ENCODE measurements at regions not wholly inside any gene's neighbourhood (a gene's known extent, or its start where the extent isn't known, plus 50 kb on each side); places are given as distances from the start of the nearest gene placed in this dataset.
A peak's percentile ranks its signal among the peaks of the same experiment; 100 is the strongest.

DNA sequence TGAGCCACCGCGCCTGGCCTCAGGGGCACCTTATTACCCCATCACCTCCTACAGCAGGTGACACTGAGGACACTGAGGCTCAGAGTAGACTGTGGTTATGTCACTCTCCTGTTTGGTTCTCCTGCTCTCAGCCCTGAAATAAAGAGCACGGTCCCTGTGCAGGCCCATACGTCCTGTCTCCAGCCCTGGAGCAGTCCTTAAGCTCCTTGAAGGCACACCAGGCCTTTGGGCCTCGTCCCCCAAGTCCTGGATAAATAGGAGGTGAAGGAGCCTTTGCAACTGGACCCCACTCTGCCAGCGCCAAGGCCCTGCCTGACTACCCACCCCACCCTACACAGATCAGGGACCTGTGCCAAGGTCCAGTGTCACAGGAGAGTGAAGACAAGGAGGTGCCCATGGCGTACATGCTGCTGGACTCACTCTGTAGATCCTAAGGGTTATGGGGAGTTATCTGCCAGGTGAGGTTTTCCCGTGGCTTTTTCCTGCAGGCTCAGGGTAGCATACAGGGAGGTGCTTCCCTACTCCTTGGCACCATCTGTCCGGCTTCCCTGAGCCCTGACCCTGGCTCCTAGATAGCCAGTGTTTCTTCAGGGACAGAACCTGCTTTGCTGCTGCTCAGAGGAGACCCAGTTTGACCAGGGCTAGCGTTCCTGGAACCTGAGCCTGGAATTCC lies 253.2 kb downstream of the SEC14L1 start:
- Mint-ChIP-seq H3K36me3 (no peaks in the 10 kb centered on the region), H3K27me3 (no peaks in the 10 kb centered on the region), H3K4me1 (peaks cover 44 to 93% (median 83%) of the 10 kb centered on the region in 4 donors), H3K4me3 (peak overlapping the region in 1 of 10 donors; percentile 45), H3K9me3 (no peaks in the 10 kb centered on the region), H3K27ac (peak overlapping the region in 9 of 10 donors; percentile 29 to 89 (median 66))
- POLR2A ChIA-PET: interaction anchor here (1.2 to 67.2 kb wide), 4 partner anchors 12 to 39 kb away, joined by 6 to 5369 read pairs (median 76); no protein-coding TSS in a partner anchor
- ATAC-seq (no peak), DNase-seq (no peak)

DNA sequence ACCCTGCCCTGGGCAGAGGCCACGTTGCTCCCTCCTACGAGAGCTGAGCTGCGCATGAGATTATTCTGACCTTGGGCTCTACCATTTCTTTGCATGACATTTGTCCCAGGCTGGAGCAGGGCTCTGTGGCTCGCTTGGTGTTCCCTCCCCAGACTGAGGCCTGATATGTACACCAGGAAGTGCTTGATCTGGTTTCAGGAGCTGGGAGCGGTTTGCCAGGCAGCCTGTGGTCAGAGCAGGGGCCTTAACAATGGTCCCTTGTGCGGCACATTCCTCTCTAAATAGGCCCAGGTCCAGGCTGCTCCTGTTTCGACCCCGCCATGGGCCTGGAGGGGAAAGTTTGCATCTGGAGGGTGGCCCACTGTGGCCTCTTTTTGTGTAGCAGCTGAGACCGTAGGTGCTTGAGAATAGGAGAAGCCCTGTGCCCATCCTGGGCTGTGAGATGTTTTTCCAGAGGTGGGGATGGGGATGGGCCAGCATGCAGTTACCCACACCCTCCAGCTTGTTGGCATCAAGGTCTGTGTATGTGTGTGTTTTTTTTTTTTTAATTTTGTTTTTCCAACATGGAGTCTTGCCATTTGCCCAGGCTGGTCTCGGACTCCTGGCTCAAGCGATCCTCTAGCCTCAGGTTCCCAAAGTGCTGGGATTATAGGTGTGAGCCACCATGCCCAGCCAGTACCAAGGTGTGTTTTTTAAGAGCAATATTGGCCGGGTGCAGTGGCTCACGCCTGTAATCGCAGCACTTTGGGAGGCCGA lies 253.9 kb downstream of the SEC14L1 start:
- POLR2A ChIA-PET: interaction anchor here (1.2 to 67.2 kb wide), 2 partner anchors 20 to 38 kb away, joined by 9 to 5369 read pairs; no protein-coding TSS in a partner anchor
- H3K4me1 Mint-ChIP-seq: peaks cover 43 to 93% (median 83%) of the 10 kb centered on the region in 4 donors
- H3K27ac Mint-ChIP-seq: peak overlapping the region; percentile 43 to 89 (median 62)
- no peaks in the 10 kb centered on the region for H3K36me3 Mint-ChIP-seq
- H3K27me3 Mint-ChIP-seq: no peaks in the 10 kb centered on the region
- no peak for DNase-seq
- no peaks in the 10 kb centered on the region for H3K9me3 Mint-ChIP-seq
- H3K4me3 Mint-ChIP-seq: no peak overlapping the region
- ATAC-seq: no peak

DNA sequence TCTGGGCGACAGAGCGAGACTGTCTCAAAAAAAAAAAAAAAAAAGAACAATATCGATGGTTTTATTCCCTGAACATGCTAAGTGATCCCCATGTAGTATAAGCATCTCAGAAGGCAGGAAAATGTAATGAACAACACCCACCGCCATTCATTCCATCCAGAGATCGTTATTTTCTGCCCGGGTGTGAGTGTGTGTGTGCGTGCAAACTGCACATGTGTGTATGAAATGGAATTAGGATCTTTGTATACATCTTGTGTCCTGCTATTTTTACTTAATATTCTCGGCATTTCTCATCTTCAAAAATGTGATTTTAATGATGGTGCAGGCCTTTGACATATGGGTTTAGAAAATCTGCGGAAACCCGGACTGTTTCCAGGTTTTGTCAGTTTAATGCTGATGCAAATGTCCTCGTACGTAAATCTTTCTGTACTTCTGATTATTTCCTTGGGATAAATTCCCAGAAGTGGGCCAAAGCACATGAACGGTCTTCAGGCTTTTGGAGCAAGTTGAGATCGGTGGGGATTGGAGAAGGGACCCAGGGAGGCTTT lies 254.8 kb downstream of the SEC14L1 start:
- POLR2A ChIA-PET: interaction anchor here (67.2 to 74.5 kb wide), 2 partner anchors 18 to 37 kb away, joined by 5369 read pairs; no protein-coding TSS in a partner anchor
- H3K4me3 Mint-ChIP-seq: peak overlapping the region in 1 of 10 donors; percentile 26
- peak overlapping the region in 5 of 10 donors; percentile 46 to 86 (median 71) for H3K27ac Mint-ChIP-seq
- no peaks in the 10 kb centered on the region for H3K9me3 Mint-ChIP-seq
- H3K4me1 Mint-ChIP-seq: peaks cover 50 to 97% (median 87%) of the 10 kb centered on the region in 4 donors
- ATAC-seq (no peak), DNase-seq (no peak)
- H3K27me3 Mint-ChIP-seq: no peaks in the 10 kb centered on the region
- peaks cover 0 to 2% (median 0%) of the 10 kb centered on the region in 3 donors for H3K36me3 Mint-ChIP-seq

DNA sequence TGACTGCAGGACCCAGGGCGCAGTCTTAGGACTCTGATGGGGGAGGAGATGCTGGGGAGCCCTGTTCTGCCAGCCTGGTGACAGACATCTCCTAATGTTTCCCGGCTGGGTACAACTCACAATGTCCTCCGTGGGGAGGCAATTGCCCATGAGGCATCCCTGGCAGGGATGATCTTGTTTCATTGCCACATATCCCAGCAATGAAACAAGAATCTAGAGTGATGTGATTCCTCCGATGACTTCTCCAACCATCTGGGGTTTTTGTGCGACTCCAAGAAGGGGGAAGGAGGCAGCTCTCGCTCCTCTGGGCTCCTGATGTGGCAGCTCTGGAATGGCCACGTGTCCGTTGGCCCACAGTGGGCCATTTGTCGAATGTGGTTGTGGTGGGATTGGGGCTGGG lies 255.8 kb downstream of the SEC14L1 start:
- POLR2A ChIA-PET: interaction anchor here (1.0 to 74.5 kb wide), 3 partner anchors 17 to 36 kb away, joined by 3 to 5369 read pairs (median 5369); no protein-coding TSS in a partner anchor
- H3K4me3 Mint-ChIP-seq: no peak overlapping the region
- DNase-seq (no peak), ATAC-seq (no peak)
- peaks cover 50 to 96% (median 87%) of the 10 kb centered on the region in 4 donors for H3K4me1 Mint-ChIP-seq
- peaks cover 0 to 6% (median 0%) of the 10 kb centered on the region in 3 donors for H3K36me3 Mint-ChIP-seq
- H3K9me3 Mint-ChIP-seq: no peaks in the 10 kb centered on the region
- peak overlapping the region in 7 of 10 donors; percentile 29 to 72 (median 60) for H3K27ac Mint-ChIP-seq
- H3K27me3 Mint-ChIP-seq: no peaks in the 10 kb centered on the region

DNA sequence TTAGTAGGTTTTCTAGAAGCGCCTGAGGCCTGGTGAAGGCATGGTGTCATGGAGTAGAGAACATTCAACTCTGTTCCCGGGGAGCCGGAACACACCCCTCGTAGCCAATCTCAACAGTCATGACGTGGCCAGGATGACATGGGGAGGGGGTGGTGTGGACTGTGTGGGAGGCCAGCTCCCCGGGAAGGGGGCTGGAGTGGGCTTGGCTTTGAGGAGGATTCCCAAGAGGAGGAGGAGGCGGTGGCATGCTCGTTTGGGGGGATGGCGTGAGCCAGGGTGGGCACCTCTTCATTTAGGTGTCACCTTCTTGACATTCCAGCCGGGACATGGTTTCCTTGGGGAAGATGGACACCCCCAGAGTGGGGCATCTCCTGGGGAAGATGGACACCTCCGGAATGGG lies 257.5 kb downstream of the SEC14L1 start:
- peaks cover 0 to 19% (median 0%) of the 10 kb centered on the region in 3 donors for H3K36me3 Mint-ChIP-seq
- no peaks in the 10 kb centered on the region for H3K27me3 Mint-ChIP-seq
- H3K4me1 Mint-ChIP-seq: peaks cover 51 to 96% (median 86%) of the 10 kb centered on the region in 4 donors
- ATAC-seq: no peak
- H3K9me3 Mint-ChIP-seq: no peaks in the 10 kb centered on the region
- POLR2A ChIA-PET: interaction anchor here (0.5 to 74.5 kb wide), 7 partner anchors 15 to 394 kb away, joined by 3 to 5369 read pairs (median 55); no protein-coding TSS in a partner anchor
- peak overlapping the region in 6 of 10 donors; percentile 28 to 98 (median 66) for H3K4me3 Mint-ChIP-seq
- DNase-seq: no peak
- H3K27ac Mint-ChIP-seq: peak overlapping the region; percentile 62 to 98 (median 92)

DNA sequence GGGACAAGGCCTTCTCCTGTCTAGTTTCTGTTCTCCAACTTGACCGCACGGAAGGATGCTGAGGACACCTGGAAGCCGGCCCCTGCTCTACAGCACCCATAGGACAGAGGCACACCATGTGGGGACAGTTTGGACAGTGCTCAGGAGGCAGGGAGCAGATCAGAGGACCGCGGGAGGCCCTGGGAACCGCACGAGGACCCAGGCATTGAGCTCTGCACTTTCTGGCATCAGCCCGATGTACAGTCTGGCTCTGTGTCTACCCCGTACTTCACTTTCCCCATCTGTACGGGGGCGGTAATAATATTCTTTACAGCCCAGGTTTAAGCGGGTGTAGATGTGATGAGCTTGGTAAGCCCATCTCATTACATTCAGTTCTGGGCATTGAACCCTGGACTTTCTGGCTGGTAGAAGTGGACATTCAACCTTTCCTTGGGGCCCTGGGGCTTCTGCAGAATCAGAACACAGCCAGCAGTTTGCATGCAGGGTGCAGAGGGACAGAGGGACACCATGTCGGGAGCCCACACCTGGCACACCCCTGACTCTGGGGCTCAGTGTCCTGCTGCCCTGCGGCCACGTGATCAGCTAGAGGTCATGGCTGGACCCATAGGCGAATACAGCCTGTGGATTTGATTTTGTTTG lies 258.7 kb downstream of the SEC14L1 start:
- POLR2A ChIA-PET: interaction anchor here (0.6 to 74.5 kb wide), 9 partner anchors 14 to 96 kb away, joined by 3 to 5369 read pairs (median 26); no protein-coding TSS in a partner anchor
- H3K4me3 Mint-ChIP-seq: peak overlapping the region in 9 of 10 donors; percentile 24 to 98 (median 89)
- H3K27ac Mint-ChIP-seq: peak overlapping the region; percentile 93 to 98 (median 95)
- H3K9me3 Mint-ChIP-seq: no peaks in the 10 kb centered on the region
- DNase-seq: no peak
- no peak for ATAC-seq
- H3K36me3 Mint-ChIP-seq: peaks cover 0 to 26% (median 0%) of the 10 kb centered on the region in 3 donors
- peaks cover 55 to 97% (median 88%) of the 10 kb centered on the region in 4 donors for H3K4me1 Mint-ChIP-seq
- H3K27me3 Mint-ChIP-seq: no peaks in the 10 kb centered on the region

DNA sequence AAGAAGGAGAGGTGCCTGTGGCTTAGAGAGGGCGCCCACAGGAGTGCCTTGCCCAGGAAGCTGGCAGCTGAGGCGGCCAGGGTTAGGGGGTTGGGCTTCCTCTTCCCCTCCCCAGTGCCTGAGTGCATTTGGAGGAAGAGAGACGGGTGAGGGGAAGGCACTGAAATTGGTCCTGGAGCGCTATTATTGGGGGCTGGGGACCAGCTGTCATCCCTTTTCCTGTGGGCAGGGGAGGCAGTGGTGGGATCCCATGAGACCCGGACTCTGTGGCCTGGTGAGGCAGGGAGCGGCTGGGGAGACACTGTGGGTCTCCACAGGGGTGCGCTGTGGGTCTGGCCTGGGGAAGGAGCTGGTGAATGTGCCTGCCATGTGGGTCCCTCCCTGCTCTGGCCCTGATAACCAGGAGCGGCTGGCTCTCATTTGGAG lies 259.7 kb downstream of the SEC14L1 start:
- peak overlapping the region; percentile 93 to 98 (median 95) for H3K27ac Mint-ChIP-seq
- peak; percentile 57 to 87 (median 74) for DNase-seq
- peaks cover 0 to 28% (median 3%) of the 10 kb centered on the region in 3 donors for H3K36me3 Mint-ChIP-seq
- no peaks in the 10 kb centered on the region for H3K27me3 Mint-ChIP-seq
- no peaks in the 10 kb centered on the region for H3K9me3 Mint-ChIP-seq
- H3K4me3 Mint-ChIP-seq: peak overlapping the region; percentile 75 to 98 (median 88)
- POLR2A ChIA-PET: interaction anchor here (0.5 to 74.5 kb wide), 17 partner anchors 13 to 559 kb away, joined by 3 to 5369 read pairs (median 4); no protein-coding TSS in a partner anchor
- H3K4me1 Mint-ChIP-seq: peaks cover 58 to 99% (median 94%) of the 10 kb centered on the region in 4 donors
- ATAC-seq: peak; percentile 72 to 75

DNA sequence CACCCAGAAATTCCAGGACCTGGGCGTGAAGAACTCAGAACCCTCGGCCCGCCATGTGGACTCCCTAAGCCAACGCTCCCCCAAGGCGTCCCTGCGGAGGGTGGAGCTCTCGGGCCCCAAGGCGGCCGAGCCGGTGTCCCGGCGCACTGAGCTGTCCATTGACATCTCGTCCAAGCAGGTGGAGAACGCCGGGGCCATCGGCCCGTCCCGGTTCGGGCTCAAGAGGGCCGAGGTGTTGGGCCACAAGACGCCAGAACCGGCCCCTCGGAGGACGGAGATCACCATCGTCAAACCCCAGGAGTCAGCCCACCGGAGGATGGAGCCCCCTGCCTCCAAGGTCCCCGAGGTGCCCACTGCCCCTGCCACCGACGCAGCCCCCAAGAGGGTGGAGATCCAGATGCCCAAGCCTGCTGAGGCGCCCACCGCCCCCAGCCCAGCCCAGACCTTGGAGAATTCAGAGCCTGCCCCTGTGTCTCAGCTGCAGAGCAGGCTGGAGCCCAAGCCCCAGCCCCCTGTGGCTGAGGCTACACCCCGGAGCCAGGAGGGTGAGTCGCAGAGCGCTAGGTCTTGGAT lies 261.5 kb downstream of the SEC14L1 start:
- Mint-ChIP-seq H3K4me1 (peaks cover 65 to 100% (median 97%) of the 10 kb centered on the region in 4 donors), H3K9me3 (no peaks in the 10 kb centered on the region), H3K4me3 (peak overlapping the region in 8 of 10 donors; percentile 8 to 98 (median 58)), H3K36me3 (peaks cover 0 to 28% (median 3%) of the 10 kb centered on the region in 3 donors), H3K27me3 (no peaks in the 10 kb centered on the region), H3K27ac (peak overlapping the region; percentile 83 to 100 (median 95))
- DNase-seq (no peak), ATAC-seq (no peak)
- POLR2A ChIA-PET: interaction anchor here (1.6 to 74.5 kb wide), 6 partner anchors 11 to 92 kb away, joined by 6 to 5369 read pairs (median 120); no protein-coding TSS in a partner anchor

DNA sequence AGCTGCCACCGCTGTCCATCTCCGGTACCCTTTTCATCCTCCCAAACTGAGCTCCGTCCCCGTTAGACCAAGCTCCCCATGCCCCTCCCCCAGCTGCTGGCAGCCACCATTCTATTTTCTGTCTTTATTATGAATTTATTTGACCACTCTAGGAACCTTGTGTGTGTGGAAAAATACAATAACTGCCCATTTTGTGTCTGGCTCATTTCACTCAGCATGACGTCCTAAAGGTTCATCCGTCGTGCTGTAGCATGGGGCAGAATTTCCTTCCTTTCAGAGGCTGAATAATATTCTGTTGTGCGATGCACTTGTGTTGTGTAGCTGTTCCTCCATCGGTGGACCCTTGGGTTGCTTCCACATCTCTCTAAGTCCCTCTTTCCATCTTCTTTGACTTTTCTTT lies 263.1 kb downstream of the SEC14L1 start:
- Mint-ChIP-seq H3K27me3 (no peaks in the 10 kb centered on the region), H3K4me3 (peak overlapping the region; percentile 91 to 99 (median 97))
- no peak for ATAC-seq

DNA sequence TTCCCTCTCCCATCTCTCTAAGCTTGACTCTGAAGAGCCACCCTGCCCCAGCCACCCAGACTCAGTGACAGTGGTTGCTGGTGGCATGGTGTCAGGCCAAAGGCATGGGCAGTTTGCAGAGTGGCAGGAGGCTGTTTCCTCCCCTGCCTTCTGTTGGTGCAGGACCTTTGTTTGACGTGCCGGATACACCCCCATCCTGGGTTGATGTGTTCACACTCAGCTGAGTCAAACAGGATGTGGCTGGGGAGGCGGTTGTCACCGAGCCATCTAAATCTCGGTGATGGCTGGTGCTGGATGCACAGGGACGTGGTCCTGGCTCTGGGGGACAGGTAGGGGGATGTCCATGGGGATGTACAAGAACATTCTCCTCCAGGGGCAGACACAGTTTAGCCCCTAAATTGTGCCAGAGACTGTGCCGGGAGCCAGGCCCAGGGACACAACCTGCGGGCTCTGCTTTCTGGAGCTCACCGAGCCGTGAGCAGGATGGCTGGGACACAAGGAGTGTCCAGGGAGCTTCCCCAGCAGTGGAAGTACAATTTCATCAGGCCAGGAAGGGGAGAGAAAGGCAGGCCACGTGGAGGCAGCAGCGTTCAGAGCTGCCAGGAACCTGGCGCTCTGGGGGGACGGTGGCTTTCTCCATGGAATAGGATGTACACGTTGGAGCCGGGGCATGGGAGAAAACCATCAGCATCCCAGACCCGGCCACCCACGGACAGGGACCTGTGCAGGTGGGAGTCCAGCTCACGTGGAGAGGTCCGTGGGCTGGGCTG lies 264.2 kb downstream of the SEC14L1 start:
- DNase-seq: peak; percentile 48 to 88 (median 81)

More for the DNA sequence above, 263.1 kb downstream of the SEC14L1 start:
- H3K36me3 Mint-ChIP-seq: peaks cover 0 to 28% (median 3%) of the 10 kb centered on the region in 3 donors
- no peaks in the 10 kb centered on the region for H3K9me3 Mint-ChIP-seq
- no peak for DNase-seq
- peaks cover 67 to 99% (median 97%) of the 10 kb centered on the region in 4 donors for H3K4me1 Mint-ChIP-seq
- POLR2A ChIA-PET: interaction anchor here (0.7 to 74.5 kb wide), 6 partner anchors 9 to 91 kb away, joined by 3 to 5369 read pairs (median 96); no protein-coding TSS in a partner anchor
- H3K27ac Mint-ChIP-seq: peak overlapping the region; percentile 93 to 100 (median 98)

More for the DNA sequence above, 264.2 kb downstream of the SEC14L1 start:
- H3K4me3 Mint-ChIP-seq: peak overlapping the region; percentile 91 to 99 (median 97)
- POLR2A ChIA-PET: interaction anchor here (1.0 to 74.5 kb wide), 12 partner anchors 8 to 725 kb away, joined by 3 to 5369 read pairs (median 6); partner anchors contain the start of gene TNRC6C
- no peaks in the 10 kb centered on the region for H3K27me3 Mint-ChIP-seq
- peaks cover 0 to 28% (median 3%) of the 10 kb centered on the region in 3 donors for H3K36me3 Mint-ChIP-seq
- no peaks in the 10 kb centered on the region for H3K9me3 Mint-ChIP-seq
- peak overlapping the region; percentile 93 to 100 (median 98) for H3K27ac Mint-ChIP-seq
- peaks cover 67 to 99% (median 96%) of the 10 kb centered on the region in 4 donors for H3K4me1 Mint-ChIP-seq
- peak; percentile 67 to 77 for ATAC-seq

All from naive thymus-derived CD8-positive, alpha-beta T cell (primary cell).